HG03354 (cell line): ENCODE measurements at regions not wholly inside any gene's neighbourhood (a gene's known extent, or its start where the extent isn't known, plus 50 kb on each side); places are given as distances from the start of the nearest gene placed in this dataset.
"Not testable (repeated sequence)": the region's sequence is repeated elsewhere in the genome, so short reads cannot be mapped to it uniquely, and the experiment has no call there.

Source experiments
- ATAC-seq: cut with Tn5 transposase; IDR thresholded peaks from one replicate; pipeline ENCODE4 v1.9.1; 2021; ENCODE audit warnings: mild to moderate bottlenecking; ENCODE audit not compliant: unreplicated experiment, poor library complexity, severe bottlenecking

DNA sequence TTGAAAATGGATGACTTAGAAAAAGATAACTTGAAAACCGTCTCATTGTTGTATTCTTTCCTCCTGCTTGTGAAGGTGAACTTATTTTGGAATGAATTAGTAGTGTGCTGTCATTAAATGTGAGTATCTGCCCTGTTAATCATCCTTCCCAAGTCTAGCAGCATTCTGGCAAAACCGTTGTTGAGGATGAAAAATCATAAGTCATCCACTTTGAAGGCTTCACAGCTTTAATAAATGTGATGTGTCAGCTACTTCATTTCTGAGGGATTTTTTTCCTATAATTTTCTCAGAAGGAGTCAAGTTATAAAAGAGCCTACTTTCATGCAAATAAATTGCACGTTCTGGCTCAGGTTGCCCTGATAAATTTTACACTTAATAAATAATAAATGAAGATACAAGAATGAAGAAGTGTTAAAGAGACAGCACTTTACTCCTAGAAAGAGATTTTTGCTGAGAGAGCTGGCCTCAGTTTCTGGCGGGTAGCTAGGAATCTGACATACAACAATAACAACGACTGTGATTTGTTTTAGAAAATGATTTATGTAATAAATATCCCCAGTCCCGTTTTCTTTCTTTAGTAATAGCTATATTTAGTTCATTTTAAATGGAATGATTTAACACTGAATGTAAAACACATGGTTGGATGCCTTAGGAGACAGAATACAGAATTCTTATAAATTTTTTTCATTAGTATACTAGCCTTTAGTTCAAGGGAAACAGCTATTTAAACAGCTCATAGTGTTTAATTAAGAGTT, 516.5 kb upstream of the KLF6 start:
- ATAC-seq, result no peak

DNA sequence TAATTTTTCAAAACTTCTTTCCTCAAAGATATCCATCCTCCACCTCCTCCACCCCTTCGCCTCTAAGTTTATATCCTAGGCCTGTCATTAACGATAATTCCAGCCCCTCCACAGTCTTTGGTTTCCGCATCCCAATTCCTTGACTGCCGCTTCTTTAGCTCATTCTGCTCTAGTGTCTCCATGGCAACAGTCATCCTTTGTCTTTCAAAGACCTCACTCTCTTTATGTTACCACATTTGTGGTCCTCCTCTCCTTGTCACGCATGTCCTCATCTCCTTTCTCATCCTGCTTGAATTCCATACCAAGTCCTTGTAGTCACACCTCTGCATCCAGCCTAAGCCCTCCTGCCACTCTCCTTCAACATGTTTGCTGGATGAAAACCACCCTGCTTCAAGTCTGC, 511.2 kb upstream of the KLF6 start:
- ATAC-seq, result no peak

GRCh38 chr10:4294996-4295792, 510.2 kb upstream of the KLF6 start:
- no peak for ATAC-seq

DNA sequence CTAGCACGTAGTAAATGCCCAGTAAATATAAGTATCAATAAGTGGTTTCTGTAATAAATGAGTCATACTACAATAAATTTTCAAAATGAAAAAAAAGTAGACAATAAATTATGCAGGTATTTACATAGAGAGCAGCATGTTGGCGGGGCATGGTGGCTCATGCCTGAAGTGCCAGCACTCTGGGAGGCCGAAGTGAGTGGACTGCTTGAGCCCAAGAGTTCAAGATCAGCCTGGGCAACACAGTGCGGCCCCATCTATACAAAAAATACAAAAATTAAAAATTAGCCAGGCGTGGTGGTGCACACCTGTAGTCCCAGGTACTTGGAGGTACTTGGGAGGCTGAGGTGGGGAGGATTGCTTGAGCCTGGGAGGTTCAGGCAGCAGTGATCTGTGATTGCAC, 509.3 kb upstream of the KLF6 start:
- ATAC-seq, result no peak

DNA sequence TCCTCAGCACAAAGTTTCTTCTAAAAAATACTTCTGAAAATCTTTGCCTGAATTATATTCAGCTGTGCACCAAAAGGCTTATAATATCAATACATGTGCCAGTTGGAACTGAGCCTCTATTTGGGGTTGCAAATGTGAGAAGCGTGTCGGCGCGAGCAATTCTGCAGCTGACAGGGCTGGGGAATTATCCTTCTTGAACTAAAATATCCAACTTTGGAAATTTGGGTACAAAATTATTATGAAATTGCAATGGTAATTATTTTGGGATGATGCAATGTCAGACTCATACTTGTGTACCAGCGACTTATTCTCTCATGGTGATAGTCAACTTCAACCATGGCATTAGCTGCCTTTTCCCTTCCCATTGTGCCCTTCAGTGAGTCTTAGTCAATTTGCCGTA, 507.0 kb upstream of the KLF6 start:
- ATAC-seq, result no peak

- ATAC-seq, result no peak
Measured at GRCh38 chr10:4285121-4285520, 500.1 kb upstream of the KLF6 start.

DNA sequence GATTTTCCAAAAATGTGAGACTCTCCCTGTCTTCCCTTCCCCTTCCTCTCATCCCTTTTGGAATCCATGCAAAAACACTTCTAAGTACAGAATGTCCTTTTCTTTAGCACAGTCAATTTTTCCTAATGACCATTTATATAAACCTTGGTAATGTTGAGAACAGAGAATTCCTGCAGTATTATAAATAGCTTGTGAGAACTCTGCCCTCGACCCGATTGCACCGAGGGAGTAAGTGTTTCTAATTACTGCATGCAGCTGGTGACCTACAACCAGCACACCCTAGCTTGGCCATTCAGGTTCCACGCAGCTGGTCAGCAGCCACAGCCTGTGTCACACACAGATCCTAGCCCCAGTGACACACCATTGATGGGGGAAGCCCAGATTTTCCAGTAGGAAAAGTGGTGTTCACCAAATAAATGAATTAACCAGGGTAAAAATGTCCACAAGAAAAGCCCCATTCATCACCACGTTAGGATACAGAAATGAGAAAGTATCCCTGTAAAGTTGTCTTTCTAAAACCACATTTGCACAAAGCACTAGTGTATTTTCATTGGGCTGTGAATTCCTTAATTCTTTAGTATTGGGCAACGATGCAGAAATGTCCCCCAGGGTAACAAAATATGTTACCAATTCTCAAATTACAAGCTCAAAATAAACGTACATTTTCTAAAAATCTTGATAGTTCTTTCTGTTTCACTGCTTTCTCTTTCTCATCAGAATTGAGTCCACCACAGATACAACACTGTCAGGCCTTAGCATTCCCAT, 499.0 kb upstream of the KLF6 start:
- ATAC-seq, result no peak

DNA sequence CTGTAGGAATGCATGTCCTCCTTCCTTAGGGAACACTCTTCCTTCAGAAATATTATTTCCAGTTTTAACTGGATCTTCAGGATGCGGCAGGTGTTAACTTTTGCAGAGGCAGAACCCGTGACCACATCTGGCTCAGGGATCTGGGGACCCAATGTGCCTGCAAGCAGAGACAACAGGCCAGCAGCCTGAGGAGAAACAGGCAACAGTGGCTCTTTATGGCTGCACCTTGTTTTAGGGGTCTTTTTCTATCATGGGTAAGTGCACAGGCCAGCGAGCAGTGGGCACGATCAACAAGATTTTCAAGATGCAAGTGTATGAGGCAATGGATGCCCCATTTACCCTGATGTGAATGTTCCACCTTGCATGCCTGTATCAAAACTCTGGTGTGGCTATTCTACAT, 497.5 kb upstream of the KLF6 start:
- no peak for ATAC-seq

GRCh38 chr10:4281190-4281825, 496.3 kb upstream of the KLF6 start:
- no peak for ATAC-seq

DNA sequence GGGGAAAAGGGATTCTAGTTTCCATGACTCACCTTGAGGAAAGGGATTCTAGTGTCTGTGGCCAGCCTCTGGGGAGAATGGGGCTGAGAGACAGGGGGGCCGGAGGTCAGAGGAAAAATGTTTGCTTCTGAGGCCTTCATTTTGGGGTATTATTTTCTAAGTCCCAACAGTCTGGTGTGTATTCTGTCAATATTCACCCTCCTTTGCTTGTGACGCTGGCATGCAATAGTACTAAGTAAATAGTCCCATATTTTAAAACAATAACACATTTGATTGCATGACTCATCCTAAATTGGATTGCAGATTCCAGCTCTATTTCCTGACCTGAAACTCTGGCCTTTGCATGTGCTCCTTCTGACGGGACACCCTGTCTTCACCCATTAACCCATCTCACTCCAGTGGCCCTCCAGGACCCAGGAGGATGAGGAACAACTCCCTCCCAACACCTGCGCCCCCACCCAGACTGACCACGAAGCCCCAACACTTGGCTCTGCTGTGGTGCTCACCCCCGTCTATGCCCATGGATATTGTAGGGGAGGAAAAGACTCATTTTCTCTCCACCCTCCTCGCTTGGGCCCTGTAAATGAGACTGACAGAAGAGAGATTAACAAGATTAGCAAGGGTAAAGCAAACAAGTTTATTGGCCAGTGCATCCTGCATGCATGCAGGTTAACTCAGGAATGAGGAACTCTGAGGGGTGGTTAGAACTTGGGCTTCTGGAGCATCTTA, 495.6 kb upstream of the KLF6 start:
- no peak for ATAC-seq

- no peak for ATAC-seq
Measured at GRCh38 chr10:4279655-4280054, 494.6 kb upstream of the KLF6 start.

DNA sequence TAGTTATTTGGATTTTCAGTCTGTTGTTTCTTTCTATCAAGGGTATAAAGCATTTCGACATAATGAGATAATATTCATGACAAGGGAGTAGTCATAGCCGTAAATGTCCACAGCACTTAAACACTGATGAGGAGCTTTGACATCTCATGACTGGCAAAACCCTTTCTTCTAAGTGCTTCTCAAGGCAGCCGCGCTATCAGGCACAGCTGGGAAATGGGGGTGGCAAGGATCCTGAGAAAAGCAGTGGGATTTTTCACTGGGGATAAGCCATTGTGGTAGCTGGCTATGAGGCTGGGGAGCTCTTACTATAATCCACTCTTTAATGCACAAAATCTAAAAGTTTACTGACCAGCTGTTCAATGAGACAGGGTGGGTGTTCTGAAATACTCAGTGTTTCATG, 493.2 kb upstream of the KLF6 start:
- no peak for ATAC-seq

DNA sequence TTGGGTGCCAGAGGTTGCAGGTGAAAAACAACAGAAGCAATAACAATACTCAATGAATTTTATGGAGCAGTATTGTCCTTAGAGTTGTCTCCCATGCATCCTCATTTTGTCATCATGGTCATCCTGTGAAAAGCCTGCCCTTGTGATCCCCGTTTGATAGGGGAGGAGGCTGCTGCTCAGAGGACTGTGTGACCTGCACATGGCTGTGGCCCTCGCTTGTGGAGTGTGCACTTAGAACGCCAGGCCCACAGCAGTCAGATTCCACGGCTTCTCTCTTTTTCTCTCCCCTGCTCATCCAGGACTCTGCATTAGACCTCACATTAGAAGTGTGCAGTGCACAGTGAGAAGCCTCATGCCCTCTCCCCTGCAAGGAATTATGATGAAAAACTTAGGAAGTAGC, 491.1 kb upstream of the KLF6 start:
- no peak for ATAC-seq

DNA sequence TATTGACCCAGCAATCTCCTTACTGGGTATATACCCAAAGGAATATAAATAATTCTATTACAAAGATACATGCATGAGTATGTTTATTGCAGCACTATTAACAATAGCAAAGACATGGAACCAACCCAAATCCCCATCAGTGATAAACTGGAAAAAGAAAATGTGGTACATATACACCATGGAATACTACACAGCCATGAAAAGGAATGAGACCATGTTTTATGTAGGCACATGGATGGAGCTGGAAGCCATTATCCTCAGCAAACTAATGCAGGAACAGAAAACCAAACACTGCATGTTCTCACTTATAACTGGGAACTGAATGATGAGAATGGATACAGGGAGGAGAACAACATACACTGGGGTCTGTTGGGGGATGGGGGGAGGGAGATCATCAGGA, 489.7 kb upstream of the KLF6 start:
- ATAC-seq, result not testable (repeated sequence)

DNA sequence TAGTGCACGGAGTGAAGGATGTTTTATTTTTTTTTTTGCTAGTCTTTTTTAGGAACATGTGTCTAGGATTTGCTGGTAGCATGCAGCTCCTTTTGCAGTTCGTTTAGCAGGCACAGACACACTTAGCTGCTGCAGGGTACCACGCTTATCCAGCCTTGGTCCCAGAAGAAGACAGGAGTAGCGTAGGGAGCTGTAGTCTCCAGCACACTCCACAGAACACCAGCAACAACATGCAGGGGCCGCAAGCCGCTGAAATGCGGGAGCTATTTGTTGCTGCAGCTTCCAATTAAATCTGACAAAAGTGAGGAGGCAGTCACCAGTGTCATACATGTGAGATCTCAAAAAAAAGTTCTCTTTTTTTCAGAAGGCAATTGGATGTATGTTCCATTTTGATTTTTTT, 486.2 kb upstream of the KLF6 start:
- no peak for ATAC-seq

- no peak for ATAC-seq
Measured at GRCh38 chr10:4270116-4270515, 485.1 kb upstream of the KLF6 start.

DNA sequence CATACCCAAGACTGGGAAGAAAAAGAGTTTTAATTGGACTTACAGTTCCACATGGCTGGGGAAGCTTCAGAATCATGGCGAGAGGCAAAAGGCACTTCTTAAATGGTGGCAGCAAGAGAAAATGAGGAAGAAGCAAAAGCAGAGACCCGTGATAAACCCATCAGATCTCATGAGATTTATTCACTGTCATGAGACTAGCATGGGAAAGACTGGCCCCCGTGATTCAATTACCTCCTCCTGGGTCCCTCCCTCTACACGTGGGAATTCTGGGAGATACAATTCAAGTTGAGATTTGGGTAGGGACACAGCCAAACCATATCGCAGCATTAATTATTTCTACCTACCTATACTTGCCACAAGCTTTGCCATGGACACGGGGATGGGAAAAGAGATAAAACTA, 483.5 kb upstream of the KLF6 start:
- ATAC-seq, result not testable (repeated sequence)

DNA sequence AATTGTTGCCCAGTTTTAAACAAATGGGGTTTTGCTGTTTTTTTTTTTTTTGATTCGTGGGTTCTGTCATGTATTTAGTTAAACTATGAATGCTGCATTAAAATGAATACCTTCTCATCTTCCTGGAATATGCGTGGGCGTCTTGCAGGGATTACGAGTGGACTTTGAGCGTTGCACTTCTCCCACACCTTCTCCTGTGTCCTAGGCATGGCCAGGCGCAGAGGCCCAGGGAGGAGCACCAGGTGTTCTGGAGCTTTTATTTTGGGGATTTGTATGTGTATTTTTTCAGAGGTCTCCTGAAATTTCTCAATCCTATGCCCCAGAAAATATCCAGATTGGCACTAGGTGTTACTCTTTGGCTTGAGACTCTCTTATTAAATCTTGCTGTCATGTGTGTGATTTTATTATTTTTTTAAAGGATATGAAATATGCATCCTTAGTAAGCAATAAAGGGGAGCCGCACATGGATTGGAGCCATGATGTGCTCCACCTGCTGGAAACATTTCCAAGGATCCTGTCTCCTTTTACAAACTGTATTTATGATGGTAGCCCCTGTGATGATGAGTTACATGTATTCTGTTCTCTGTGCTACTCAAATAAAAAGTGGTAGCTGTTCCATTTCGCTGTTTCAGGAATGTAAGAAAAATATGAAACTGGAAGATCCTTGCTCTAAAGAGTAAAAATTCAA, 482.2 kb upstream of the KLF6 start:
- no peak for ATAC-seq
